ENCODE measurements at regions not wholly inside any gene's neighbourhood (a gene's known extent, or its start where the extent isn't known, plus 50 kb on each side); places are given as distances from the start of the nearest gene placed in this dataset.

DNA sequence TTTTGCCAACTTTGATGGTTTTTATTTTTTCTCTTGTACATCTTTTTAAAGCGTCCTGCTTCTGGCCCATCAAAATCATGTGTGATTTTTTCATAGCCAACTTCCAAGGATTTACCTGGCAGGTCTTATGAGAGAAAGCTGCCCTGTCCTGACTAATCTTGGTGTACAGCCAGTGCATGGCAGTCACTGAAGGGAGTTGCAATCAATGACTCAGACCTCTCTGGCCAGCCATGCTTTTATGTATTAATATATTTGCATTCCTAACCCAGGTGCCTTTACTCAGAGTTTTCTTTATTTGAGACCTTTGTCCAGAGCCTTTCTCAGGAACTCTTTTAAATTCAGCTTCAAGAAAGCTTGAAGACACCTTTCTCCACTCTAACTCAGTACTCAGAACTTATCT is 691.5 kb upstream of the HTR2C start:
- no peak overlapping the region for H3K4ac ChIP-seq (replicated peaks; ENCODE audit: insufficient read length, low read depth, low read length)
- H2BK20ac ChIP-seq (ENCODE audit: low read length), result no peak overlapping the region
- H3K9ac ChIP-seq (replicated peaks in 1 of 4; ENCODE audit: extremely low read depth in 1 of 4, low read depth in 3 of 4, low read length in 3 of 4), result no peak overlapping the region
- no peaks in the 10 kb centered on the region for H3K79me2 ChIP-seq (ENCODE audit: control insufficient read depth in 1 of 2, insufficient read depth in 2 of 2, low read length in 2 of 2)
- no peaks in the 10 kb centered on the region for H3K79me1 ChIP-seq (ENCODE audit: low read depth, low read length)
- no peak for TF ChIP-seq EP300 (IDR thresholded peaks at IDR 0.05; ENCODE audit: borderline replicate concordance in 1 of 2, low read depth in 2 of 2, low read length in 2 of 2)
- TF ChIP-seq GTF2F1 (IDR thresholded peaks at IDR 0.05; ENCODE audit: borderline replicate concordance, low read depth, low read length), result no peak
- no peak for TF ChIP-seq CHD1 (IDR thresholded peaks at IDR 0.05; ENCODE audit: low read depth, low read length)
- no peak for TF ChIP-seq TCF12 (IDR thresholded peaks at IDR 0.05; ENCODE audit: low read depth, low read length)
- TF ChIP-seq RAD21 (IDR thresholded peaks at IDR 0.05 in 1 of 2, conservative IDR thresholded peaks at IDR 0.05 in 1 of 2; ENCODE audit: low read depth in 2 of 2, low read length in 2 of 2), result no peak
- FAIRE-seq (no peak), DNase-seq (ENCODE audit: low read depth in 1 of 2, low spot score in 2 of 2) (no peak)
- H4K91ac ChIP-seq (replicated peaks; ENCODE audit: insufficient read length, low read length), result no peak overlapping the region
- no peak overlapping the region for H3K18ac ChIP-seq (ENCODE audit: extremely low read depth, low read length)
- H3K23ac ChIP-seq (ENCODE audit: insufficient read length), result no peak overlapping the region
- no peak overlapping the region for H2BK5ac ChIP-seq (ENCODE audit: low read depth, low read length)
- CTCF ChIA-PET (ENCODE audit: partially characterized antibody), result no interaction called here
- H2BK120ac ChIP-seq (replicated peaks; ENCODE audit: low read depth, low read length), result no peak overlapping the region
- H4K5ac ChIP-seq (ENCODE audit: insufficient read length, low read depth, low read length), result no peak overlapping the region
- H3K36me3 ChIP-seq (ENCODE audit: control insufficient read depth in 2 of 4, insufficient read depth in 4 of 4, low read length in 3 of 4), result no peaks in the 10 kb centered on the region
- POLR2A ChIA-PET (ENCODE audit: partially characterized antibody), result no interaction called here
- no peaks in the 10 kb centered on the region for H4K20me1 ChIP-seq (replicated peaks in 1 of 2; ENCODE audit: control insufficient read depth in 1 of 2, insufficient read depth in 2 of 2, low read length in 2 of 2)
- H3K4me1 ChIP-seq (replicated peaks in 1 of 4; ENCODE audit: control insufficient read depth in 3 of 4, insufficient read depth in 4 of 4, low read length in 3 of 4), result no peaks in the 10 kb centered on the region
- H3K23me2 ChIP-seq (ENCODE audit: low read depth, low read length), result no peaks in the 10 kb centered on the region
- H3K9me3 ChIP-seq (ENCODE audit: insufficient read depth in 2 of 2, low read depth in 1 of 2, low read length in 1 of 2), result no peaks in the 10 kb centered on the region
- no peak overlapping the region for H2BK12ac ChIP-seq (ENCODE audit: low read depth, low read length)
- H2AK5ac ChIP-seq (ENCODE audit: low read depth, low read length), result no peak overlapping the region
- H4K8ac ChIP-seq (ENCODE audit: extremely low read depth, insufficient read depth, low read length), result no peak overlapping the region
- H3K4me2 ChIP-seq (ENCODE audit: insufficient read depth in 1 of 2, low read depth in 2 of 2, low read length in 2 of 2), result no peak overlapping the region
- 71% methylated on average over 1 of the region's 1 CpG; no CpG with 5 or more reads in 1 of the 2 experiments for WGBS, 2 experiments (ENCODE audit: extremely low coverage in 1 of 2, insufficient coverage in 1 of 2, insufficient read length in 1 of 2, insufficient replicate concordance in 2 of 2, low coverage in 1 of 2, low lambda C conversion rate in 2 of 2, missing lambda C conversion rate in 1 of 2)
- no peak overlapping the region for H2AFZ ChIP-seq (ENCODE audit: low read length)
- no peak overlapping the region for H3K4me3 ChIP-seq (ENCODE audit: extremely low read depth in 1 of 4, insufficient read depth in 2 of 4, low read depth in 3 of 4, low read length in 4 of 4)
- H2BK15ac ChIP-seq (ENCODE audit: low read length), result no peak overlapping the region
- H3K14ac ChIP-seq (ENCODE audit: insufficient read length), result no peak overlapping the region
- no peak overlapping the region for H3K27ac ChIP-seq (ENCODE audit: low read depth, low read length)
- H3K56ac ChIP-seq (replicated peaks; ENCODE audit: insufficient read length, low read depth, low read length), result no peak overlapping the region
- H3K27me3 ChIP-seq (replicated peaks in 1 of 4; ENCODE audit: control insufficient read depth in 3 of 4, extremely low read depth in 1 of 4, insufficient read depth in 3 of 4, low read length in 3 of 4), result no peaks in the 10 kb centered on the region
